LNCaP clone FGC (cell line): ENCODE measurements at regions not wholly inside any gene's neighbourhood (a gene's known extent, or its start where the extent isn't known, plus 50 kb on each side); places are given as distances from the start of the nearest gene placed in this dataset.
"Not testable (repeated sequence)": the region's sequence is repeated elsewhere in the genome, so short reads cannot be mapped to it uniquely, and the experiment has no call there.

Experiments used
- DNase-seq: peaks from one replicate; pipeline ENCODE4 v3.0.0-alpha.2; 2011; ENCODE audit warnings: low read depth
- H3K4me3 ChIP-seq: 2 replicates; pipeline ENCODE4 v1.5.1; 2011; ENCODE audit warnings: mild to moderate bottlenecking, low read depth, low read length, control low read depth
- TF ChIP-seq, protein P1 (sequence below): IDR thresholded peaks from 2 replicates; pipeline ENCODE4 v1.5.1; 2012; ENCODE audit warnings: mild to moderate bottlenecking; ENCODE audit not compliant: control insufficient read depth, insufficient read depth; ENCODE audit errors: extremely low read depth

DNA sequence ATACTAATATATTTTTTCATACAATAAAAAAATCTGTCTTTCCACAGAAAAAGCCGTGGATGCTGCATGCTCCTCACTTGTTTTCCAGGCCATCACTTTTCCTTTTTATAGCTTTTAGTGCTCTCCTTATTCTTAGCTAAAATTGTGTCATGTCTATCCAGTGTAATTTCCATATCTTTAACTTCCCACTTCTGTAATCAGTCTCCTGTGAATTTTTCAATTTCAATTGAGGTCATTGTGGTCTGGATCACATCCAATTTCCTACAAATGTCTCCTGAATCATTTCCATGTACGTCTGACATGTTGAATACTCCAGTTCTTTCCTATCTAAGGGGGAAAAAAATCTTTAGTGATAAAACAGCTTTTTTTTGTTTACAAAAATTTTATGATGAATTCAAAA lies 838.2 kb upstream of the B3GALT2 start:
- DNase-seq: no peak
- H3K4me3 ChIP-seq: no peak overlapping the region
- TF ChIP-seq, protein P1, sequence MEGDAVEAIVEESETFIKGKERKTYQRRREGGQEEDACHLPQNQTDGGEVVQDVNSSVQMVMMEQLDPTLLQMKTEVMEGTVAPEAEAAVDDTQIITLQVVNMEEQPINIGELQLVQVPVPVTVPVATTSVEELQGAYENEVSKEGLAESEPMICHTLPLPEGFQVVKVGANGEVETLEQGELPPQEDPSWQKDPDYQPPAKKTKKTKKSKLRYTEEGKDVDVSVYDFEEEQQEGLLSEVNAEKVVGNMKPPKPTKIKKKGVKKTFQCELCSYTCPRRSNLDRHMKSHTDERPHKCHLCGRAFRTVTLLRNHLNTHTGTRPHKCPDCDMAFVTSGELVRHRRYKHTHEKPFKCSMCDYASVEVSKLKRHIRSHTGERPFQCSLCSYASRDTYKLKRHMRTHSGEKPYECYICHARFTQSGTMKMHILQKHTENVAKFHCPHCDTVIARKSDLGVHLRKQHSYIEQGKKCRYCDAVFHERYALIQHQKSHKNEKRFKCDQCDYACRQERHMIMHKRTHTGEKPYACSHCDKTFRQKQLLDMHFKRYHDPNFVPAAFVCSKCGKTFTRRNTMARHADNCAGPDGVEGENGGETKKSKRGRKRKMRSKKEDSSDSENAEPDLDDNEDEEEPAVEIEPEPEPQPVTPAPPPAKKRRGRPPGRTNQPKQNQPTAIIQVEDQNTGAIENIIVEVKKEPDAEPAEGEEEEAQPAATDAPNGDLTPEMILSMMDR: no peak

DNA sequence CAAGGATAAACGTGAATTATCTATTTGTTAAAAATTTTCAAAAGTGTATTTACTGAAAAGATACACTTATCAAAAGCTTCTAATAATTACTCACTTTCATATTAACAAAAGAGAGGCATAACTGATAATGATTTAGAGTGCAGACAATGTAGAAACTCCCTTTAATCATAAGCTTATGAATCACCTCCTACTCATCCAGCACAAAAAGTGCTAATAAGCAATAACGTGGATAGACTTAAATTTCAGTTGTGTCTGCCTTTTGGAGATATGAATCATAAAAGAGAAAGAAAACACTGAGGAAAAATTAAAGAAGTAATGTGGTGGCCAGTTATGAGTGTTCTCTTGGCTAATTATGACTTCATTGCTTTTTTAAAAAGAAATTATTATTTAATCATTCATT lies 827.6 kb upstream of the B3GALT2 start:
- TF ChIP-seq, protein P1: no peak
- no peak overlapping the region for H3K4me3 ChIP-seq
- DNase-seq: no peak

DNA sequence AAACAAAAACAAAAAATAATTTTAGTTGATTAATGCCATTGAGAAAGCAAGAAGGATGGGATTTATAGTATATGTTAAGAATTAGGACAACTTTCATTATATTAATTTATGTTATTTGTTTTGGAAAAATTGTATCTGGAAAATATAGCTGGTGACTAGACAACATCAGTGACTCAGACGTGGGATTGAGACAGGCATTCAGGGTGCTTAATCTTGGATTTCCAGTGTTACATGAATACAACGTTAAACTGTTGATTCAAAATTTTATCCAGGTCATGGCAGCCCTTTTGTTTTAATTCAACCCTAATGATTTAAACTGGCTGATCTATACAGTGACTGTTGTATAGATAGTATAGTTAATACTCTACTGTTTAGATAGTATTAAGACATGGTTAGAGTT lies 827.1 kb upstream of the B3GALT2 start:
- no peak for DNase-seq
- H3K4me3 ChIP-seq: no peak overlapping the region
- TF ChIP-seq, protein P1: no peak

DNA sequence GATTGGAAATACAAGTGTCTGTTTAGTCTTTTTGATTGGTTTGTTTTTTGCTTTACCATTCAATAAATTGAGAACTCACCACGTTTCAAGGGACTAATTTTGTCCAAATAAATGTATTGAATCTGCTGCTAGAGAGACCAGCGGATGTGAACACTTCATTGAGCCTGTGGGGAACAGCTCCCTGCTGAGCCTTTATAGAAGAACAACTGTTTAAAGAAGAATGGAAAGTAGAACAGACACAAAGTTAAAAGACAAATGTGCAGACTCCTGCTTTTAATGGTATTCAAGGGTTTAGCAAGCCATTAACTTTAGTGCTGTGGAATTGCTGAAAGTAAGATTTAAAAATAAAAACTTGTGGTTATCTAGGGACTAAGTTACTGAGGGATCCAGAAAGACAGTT lies 817.7 kb upstream of the B3GALT2 start:
- TF ChIP-seq, protein P1: no peak
- no peak for DNase-seq
- H3K4me3 ChIP-seq: no peak overlapping the region

DNA sequence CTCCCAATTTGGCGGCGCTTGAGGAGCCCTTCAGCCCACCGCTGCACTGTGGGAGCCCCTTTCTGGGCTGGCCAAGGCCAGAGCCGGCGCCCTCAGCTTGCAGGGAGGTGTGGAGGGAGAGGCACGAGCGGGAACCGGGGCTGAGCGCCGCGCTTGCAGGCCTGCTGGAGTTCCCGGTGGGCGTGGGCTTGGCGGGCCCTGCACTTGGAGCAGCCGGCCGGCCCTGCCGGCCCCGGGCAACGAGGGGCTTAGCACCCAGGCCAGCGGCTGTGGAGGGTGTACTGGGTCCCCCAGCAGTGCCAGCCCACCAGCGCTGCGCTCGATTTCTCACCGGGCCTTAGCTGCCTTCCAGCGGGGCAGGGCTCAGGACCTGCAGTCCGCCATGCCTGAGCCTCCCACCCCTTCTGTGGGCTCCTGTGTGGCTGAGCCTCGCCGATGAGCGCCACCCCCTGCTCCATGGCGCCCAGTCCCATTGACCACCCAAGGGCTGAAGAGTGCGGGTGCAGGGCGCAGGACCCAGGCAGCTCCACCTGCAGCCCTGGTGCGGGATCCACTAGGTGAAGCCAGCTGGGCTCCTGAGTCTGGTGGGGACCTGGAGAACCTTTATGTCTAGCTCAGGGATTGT lies 815.4 kb upstream of the B3GALT2 start:
- DNase-seq, H3K4me3 ChIP-seq: not testable (repeated sequence)

DNA sequence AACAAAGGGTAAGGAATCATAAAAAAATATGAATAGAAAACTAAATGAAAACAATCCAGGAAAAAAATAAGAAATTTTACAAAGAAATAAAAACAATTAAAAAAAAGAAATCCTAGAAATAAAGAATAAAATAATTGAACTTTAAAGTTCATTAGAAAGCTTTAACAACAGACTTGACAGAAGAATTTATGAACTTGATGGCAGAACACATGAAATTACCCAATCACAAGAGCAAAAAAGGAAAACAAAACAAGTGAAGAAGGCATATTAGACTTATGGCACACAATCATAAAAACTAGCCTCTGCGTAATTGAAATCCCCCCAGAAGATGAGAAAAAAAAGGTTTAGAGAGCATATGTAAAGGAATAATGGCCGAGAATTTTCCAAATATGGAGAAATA lies 802.5 kb upstream of the B3GALT2 start:
- no peak overlapping the region for H3K4me3 ChIP-seq
- DNase-seq: no peak
- TF ChIP-seq, protein P1: no peak

DNA sequence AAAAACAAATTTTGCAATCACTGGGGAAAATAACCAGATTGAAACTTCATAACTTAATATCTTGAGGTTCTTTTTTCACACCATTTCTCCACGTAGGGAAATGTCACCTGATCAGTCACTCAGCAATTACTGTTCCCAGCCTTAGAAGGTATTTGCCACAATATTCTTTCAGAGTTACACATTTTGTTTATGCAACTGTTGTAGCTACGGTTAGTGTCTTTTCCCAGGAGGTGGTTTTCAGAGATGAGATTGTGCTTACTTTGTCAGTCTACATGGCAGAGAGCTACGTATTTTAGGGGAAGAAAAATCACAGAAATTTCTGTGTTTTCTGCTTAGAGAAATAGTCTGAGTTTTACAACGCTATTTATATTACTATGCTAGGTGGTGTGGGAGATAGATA lies 792.8 kb upstream of the B3GALT2 start:
- no peak overlapping the region for H3K4me3 ChIP-seq
- DNase-seq: no peak
- TF ChIP-seq, protein P1: no peak
